Amniotic stem cell (primary cell): ENCODE measurements at regions not wholly inside any gene's neighbourhood (a gene's known extent, or its start where the extent isn't known, plus 50 kb on each side); places are given as distances from the start of the nearest gene placed in this dataset.
"Not testable (repeated sequence)": the region's sequence is repeated elsewhere in the genome, so short reads cannot be mapped to it uniquely, and the experiment has no call there.

Source experiments
- DNase-seq: peaks from one replicate; lab custom pipeline; 2025; lab: John Stamatoyannopoulos, UW

DNA sequence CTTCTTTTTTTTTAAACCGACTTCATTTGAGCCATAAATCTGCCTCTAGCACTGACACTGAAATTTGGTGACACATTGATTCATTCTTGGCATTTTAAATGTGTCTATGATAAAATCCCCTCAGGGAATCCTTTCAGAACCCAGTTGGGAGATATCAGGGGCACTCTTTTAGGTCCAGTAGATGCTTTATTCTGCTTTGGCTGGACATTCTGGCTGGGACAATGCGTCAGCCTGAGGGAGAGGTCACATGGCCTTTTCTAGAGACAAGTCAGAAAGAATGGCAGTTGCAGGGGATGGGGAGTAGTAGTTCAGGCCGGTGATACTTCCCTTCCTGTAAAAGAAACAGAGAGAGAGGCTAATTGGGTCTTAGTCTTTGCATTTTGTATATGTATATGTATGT lies 63.1 kb downstream of the TRIM43 start:
- DNase-seq, result not testable (repeated sequence)

DNA sequence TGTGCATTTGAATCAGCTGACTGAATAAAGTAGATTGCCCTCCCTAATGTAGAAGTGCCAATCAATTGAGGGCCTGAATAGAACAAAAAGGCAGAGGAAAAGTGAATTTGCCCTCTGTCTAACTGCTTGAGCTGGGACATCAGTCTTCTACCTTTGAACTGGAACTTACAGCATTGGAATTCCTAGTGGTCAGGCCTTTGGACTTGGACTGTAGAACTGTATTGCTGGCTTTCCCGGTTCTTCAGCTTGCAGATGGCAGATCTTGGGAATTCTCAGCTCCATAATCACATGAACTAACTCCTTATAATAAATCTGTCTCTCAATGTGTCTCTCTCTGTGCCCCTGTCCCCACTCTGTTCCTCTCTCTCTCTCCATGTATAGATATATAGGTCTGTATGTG lies 64.8 kb downstream of the TRIM43 start:
- DNase-seq, result not testable (repeated sequence)

DNA sequence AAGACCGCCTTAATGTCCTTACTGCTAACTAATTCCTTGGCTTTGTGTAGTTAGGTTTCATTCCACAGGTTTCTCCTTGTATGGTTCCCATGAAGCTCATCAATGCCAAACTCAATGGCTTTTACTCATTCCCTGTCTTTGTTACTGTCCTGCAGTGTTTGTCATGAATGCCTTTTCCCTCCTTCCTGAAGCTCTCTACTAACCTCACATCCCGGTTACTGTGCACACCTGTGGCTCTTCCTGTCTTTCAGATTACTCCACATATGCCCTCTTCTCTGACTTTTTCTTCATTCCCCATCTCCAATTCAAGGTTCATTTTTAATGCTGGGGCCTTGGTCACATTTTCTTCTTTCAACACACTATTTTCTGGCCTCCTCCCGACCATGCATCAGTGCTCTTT lies 66.1 kb downstream of the TRIM43 start:
- DNase-seq, result not testable (repeated sequence)

DNA sequence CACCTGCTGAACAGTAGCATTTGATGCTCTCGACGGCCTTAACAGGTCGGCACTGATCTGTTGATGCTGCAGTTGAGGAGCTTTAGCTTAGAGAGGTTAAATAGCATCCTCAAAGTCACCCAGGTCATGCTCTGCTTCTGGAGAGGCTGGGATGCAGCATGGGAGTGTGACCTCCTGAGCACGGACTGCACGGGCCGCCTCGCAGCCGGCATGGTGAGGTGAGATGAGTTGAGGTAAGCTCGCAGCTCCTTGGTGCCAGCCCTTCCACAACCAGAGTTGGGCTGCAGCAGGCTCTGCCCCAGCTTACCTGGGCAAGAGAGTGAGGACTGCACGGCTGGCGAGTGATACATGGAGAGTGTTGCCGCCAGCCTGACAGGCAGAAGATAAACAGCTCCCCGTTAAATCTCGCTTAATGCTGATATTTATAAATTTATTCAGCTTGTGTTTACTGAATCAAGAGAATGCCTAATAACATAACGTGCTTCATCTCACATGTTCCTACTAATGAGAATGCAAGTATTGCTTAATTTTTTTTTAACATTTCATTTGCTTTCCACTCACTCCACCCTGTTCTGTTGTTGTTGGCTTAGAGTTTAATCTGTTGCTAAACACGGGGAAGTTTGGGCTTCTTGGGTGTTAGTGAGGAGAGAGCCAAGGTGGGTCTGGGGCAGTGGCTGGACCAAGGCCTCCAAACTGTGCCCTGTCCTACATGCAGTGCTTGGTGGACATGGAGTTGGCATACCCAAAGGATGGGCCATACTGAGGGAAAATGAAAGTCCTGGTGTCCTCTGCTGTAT lies 69.2 kb downstream of the TRIM43 start:
- not testable (repeated sequence) for DNase-seq

DNA sequence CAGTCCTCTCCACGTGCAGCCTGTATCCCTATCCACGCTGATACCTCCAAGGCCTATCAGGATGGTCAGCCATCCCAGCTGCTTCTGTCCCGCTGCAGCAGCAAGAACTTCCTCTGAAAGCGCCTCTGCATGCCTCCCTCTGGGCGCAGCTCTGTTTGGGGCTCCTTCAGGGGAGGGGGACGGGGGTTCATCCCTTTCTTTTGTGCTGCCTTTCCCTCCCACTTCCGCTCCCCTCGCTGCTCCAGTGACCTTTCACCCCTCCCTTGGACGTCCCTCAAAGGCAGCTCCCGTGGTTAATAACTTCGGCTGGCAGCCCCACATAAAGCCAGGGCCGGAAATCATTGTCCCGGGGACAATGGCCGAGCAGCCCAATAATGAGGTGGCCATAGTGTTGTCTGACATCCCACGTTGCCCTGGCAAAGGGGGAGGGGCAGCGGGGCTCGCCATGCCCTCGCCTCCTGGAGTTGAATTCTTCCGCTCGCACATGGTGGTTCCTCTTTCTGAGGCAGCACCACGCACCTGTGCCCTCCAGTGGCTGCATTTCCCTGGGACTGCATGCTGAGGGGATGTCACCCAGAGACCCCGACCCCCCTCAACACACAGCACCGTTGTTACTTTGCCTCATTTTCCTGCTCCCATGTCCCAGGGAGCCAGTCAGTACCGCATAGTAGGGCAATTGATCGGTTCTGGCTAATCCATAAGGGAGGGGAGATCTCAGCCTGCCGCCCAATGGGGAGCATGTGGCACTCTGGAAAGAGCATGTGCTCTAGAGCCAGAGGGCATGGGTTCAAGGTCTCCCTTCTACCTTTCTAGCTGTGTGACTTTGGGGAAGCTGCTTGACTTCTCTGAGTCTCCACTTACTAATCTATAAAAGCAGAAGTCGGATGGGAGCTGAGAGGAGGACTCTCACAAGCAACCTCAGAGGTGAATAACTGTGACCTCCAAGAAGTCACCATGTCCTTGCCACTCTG lies 72.0 kb downstream of the TRIM43 start:
- not testable (repeated sequence) for DNase-seq

DNA sequence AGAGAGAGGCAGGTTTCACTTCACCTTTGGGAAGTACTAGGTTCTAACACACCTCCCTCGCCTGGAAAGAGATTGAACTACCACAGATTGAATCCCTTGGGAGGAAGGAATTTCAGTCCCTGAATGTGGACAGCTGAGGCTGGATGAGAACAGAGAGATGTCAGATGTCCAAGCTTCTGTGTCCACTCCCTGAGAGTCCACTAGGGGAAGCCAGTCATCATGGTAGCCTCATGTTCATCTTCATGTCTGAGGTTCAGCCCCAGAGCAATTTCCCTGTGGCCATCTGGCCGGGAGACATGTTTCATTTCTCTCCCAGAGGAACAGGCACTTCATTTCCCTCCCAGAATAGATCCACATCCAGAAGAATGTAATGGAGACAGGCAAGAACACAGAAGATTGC lies 74.8 kb downstream of the TRIM43 start:
- not testable (repeated sequence) for DNase-seq

DNA sequence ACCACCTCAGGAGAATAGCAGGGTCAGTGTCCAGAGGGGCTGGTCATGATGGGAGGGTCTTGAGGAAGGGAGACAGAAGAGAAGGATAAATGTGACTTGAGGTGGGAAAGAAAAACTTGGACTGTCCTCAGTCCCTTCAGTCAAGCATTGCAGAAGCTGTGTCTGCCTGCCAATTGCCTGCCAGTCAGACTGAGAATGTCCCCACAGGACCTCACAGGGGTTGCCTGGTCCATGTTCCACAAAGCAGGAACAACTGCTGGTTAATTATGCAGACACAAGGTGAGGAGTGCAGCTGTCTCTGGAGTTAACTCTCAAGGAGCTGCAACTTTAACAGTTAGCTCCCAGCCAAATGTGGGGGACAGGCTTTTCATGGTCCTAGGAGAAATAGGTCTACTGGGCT lies 75.7 kb downstream of the TRIM43 start:
- no peak for DNase-seq

DNA sequence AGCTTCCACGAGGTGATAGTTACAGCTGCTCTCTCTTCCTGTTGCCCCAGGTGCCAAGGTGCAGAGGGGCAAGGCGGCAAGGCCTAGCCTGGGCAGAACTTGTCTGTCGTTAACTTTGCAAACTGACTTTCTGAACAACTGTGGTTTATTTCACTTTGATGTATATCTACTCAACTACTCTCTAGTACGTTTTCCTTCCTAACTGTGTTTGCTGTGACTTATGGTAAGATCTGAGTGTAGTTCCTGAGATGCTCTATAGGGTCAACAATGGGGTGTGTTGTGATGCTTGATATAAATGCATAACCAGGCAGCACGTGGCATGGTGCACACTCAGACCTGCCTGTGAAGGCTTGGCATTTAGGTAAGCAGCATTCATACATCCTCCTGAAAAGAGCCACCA lies 77.1 kb downstream of the TRIM43 start:
- DNase-seq, result not testable (repeated sequence)

DNA sequence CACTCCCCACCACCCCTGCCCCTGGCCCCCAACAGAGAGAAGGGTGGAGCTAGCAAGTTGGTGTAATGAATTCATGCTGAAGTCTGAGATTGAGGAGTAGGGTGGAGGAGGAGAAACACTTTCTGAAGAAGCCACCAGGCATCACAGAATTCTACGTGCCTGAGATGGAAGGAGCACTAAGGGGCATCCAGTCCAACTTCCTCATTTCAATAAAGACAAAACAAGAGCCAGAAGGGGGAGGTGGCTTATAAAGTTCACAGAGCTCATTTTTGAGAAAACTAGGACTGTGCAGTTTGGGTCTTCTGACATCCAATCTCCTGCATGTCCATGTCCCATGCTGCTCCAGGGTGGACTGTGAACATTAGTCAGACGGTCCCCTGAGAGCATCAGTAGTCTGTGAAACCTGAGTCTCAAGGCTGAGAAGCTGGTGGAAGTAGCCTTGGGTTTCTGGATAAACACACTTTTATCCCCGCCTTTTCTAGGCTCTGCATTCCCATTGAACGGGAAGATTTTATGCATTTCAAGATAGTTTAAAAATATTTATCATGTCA lies 77.7 kb downstream of the TRIM43 start:
- DNase-seq, result no peak

DNA sequence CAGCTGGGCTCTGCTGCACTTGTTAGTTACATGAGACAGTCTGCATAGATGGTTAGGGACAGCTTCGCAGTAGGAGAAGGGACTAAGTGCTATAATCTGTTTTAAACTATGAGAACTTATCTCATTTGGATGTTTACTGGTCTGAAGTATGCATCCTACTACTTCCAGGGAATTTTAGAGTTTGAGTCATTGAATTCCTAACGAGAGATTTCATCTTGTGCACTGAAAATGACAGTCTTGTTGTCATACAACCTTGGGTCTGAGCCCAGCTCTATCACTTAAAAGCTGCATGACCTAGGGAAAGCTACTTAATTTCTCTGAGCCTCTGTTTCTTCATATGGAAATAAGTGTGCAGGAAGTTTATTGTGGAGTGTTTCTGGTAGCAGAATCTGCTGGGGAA lies 78.4 kb downstream of the TRIM43 start:
- DNase-seq, result no peak

DNA sequence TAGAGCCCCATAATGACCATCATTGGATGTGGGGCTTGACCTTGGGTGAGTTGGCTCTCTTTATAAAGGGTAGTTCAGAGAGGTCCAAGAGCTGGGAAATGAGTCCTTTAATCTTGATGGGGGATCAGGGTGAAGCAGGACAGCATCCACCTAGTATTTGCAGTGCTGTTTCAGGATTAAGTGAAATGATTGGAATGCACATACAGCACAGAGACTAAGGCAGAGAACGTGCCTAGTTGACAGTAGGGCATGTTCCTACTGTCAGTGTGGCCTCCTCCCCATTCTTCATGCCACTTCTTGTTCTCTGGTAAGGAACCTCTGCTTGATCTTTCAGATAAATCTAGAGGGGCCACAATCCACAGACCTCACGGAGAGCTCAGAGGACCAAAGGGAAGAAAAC lies 78.9 kb downstream of the TRIM43 start:
- DNase-seq, result no peak

DNA sequence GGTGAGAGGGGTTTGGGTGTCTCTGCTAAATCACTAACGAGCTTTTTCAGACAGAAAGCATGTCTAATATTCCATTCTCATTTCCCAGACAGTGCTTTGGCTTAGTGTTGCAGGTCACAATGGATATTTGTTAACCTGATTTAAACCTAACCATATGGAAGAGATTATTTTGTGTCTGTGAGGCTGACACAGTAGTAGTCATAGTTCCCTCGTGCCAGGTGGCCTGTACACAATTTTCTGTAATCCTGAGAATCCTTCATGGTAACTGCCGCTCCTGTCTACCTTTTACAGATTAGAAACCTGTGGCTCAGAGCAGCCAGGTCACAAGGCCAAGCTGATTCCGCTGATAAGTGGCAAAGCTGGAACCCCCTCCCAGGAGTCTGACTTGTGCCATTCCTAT lies 79.4 kb downstream of the TRIM43 start:
- DNase-seq, result not testable (repeated sequence)

DNA sequence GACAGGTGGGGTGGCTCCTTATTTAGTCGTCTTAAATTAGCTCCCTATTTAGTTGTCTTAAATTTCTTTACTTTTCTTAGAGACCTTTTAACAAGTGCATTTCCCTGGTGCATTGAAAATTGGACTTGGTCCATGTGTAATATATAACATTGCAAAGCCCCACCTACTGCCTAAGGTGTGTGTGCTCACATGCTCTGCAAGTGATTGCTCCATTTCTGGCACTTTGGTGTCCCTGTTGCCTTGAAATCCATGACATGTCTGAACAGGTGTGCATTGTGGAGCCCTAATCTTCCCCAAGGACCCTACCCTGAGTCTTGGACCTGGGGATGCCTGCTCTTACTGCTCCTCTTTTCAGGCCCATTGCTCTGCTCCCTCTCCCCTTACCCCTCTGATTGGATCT lies 80.2 kb downstream of the TRIM43 start:
- not testable (repeated sequence) for DNase-seq

DNA sequence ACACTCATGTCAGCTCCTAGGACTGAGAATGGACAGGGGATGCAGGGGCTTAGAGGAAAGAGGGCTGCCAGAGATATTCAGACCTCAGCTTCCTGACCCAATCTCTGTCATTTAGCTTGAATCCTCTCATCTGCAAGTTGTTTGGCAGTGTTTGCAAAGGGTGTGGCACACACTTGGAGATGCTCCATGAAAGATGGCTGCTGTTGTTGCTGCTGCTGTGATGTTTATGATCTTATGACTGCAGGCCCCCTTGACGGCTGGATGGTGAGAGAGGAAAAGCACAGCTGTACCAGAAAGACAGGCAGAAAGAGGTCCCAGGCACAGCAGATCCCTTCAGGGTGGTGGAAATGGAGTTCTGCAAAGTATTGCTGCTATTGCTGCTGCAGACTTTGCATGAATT lies 80.7 kb downstream of the TRIM43 start:
- not testable (repeated sequence) for DNase-seq

DNA sequence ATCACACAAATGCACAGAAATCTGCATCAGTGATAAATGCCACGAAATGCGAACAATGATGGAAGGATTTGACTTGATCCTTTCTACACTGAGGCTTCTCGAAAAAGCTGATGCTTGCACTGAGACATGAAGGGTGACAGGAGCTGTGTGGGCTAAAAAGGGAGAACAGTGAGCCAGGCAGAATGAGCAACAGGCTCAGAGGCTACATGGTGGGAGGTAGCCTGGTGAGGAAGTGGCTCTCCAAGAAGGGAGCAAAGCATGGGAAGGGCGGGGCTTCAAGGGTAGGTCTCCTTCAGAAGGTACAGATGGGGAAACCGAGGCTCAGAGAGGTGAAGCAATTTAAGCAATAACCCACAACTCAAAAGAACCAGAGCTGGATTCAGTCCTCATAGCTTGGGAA lies 82.4 kb downstream of the TRIM43 start:
- no peak for DNase-seq

DNA sequence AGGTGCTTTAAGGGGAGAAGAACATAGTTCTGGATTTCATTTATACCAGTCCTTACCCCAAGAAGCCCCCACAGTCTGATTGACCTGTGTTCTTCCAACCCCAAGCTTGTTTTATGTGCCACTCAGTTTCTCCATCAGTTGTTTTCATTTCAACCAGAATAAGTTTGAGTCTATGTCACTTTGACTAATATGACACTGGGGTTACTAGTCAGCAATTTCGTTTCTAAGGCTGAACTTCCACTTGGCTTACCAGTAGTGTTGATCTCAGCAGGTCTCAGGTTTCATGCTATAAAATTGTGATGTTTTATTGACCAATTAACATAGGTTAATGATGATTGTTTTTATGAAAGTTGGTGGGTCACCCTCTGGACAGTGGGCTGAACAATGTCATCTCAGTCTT lies 84.8 kb downstream of the TRIM43 start:
- not testable (repeated sequence) for DNase-seq

DNA sequence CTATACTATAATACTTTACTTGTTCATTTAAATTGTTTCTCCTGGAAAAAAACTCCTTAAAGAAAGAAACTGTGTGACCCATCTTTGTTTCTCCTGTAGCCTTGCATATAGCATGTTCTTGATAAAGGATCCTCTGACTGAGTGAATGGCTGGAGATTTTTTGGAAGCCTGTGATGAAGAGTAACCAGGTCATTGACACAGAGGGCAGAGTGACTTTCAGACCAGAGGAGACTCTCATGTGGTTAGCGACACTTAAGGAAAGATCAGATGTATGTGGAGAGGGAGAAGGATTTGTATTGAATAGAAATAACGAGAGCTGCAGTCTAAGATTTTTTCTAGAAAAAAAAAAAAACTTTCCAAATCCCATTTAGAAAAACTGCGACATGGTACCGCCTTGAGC lies 85.5 kb downstream of the TRIM43 start:
- DNase-seq, result no peak

DNA sequence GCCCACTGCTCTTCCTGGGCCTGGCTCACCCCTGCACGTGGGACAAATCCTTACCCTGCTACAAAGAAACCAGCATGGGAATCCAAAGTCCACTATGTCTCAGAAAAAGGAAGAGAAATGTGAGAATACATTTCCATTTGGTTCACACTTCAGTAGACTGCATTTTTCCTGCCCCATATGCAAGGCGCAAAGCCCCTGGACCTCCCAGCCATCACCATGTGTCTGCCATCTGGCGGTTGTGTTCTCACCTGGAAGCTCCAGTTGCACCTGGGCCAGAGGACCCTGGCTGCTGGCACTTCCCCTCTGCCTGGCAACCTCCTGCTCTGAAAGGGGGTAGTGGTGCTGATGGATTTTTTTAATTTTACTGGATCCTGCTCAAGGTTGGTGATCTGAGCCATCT lies 86.0 kb downstream of the TRIM43 start:
- not testable (repeated sequence) for DNase-seq

DNA sequence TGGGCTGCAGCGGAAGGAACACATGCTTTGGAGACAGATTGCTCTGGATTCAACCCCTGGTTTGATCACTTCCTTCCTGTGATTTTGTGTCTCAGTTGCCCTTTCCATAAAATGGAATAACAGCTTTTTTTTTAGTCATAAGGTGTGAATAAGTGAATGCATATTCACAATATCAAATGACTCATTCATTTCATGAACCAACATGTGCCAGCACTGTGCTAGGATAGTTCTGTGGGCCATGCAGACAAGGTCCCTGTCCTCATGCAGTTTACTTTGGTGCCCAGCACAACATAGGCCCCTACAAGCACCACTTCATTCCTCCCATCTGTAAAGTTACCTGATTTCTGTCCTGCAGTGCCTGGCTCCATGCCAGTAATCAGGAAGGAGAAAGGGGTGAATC lies 89.4 kb downstream of the TRIM43 start:
- DNase-seq, result not testable (repeated sequence)

DNA sequence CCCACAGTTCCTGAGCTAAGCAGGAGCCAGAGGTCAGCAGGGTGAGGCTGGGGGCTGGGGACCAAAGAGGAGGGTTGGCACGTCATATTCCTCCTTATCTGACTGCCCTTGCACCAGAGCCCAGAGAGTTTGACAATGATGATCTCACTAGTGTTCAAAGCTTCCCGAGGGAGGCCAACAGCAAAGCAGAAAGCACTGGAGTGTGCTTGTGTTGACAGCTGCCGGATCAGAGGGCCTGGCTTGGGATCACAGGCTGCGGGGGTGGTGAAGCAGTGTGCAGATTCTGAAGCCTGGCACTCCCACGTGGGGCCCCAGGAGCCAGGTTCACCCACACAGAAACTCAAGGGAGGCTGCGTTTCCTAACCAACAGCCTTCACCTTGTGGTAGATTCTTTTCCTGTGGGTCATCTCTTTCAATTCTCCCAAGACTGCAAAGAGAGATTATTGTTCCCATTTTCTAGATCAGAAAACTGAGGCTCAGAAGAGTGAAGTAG lies 89.8 kb downstream of the TRIM43 start:
- DNase-seq, result not testable (repeated sequence)

DNA sequence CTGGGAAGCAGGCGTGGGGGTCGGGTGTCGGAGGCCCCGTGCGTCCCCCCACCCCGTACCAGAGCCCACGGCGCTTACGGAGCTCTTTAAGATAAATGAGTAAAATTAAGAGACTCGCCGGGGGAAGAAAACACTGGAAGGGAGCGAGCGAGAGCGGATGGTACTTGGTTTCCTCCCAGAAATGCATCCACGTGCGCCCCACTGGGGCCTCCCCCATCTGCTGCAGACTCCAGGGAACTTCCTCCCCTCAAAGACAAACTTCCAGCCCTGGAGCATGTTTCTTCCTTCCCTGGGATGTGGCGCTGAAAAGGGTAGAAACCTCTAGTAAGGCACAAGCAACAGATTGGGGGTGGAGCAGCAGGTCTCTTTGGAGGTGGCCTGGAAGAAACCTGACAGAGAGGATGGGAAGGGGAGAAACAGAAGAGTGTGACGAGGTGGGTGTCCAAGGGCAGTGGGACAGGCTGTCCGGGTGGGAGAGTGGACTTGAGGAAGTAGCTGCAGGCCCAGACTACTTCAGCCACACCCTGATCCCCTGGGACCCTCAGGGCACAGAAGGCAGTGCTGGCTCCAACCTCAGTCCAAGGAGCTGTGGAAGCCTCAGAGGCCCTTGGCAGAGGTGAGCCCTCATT lies 91.2 kb downstream of the TRIM43 start:
- DNase-seq, result not testable (repeated sequence)

DNA sequence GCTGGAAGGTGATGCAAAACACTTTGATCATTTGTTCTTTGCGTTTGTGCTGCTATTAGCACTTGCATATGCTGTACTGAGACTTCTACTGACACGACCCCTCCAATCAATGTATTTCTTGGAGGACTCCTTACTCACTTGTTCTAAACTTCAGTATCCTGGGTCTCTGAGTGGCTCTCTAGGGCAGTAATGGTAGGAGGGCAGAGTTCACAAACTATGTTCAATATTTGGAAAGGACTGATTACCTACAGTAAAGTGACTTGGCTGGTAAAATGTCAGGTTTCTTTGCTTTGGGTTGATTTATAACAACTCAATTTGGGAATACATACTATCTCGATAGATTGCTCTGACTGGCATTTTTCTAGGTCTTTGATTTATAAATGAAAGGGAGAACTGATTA lies 93.7 kb downstream of the TRIM43 start:
- no peak for DNase-seq
